Lung (tissue), 11 donors: ENCODE measurements at regions not wholly inside any gene's neighbourhood (a gene's known extent, or its start where the extent isn't known, plus 50 kb on each side); places are given as distances from the start of the nearest gene placed in this dataset.

ENCODE experiments used
- ATAC-seq: fragments of 200-7000 bp; cut with Tn5 transposase; one replicate; pipeline ENCODE4 v1.9.1; 2020; ENCODE audit warnings: moderate number of reproducible peaks; ENCODE audit not compliant: insufficient read depth, low FRiP score
- DNase-seq, 3 donors: peaks; one replicate each; pipeline ENCODE4 v3.0.0-alpha.2; 2013 to 2017
- H3K27ac ChIP-seq, 2 donors: one replicate each; pipeline ENCODE4 v1.5.1; 2013; ENCODE audit warnings: mild to moderate bottlenecking in 2 of 2, moderate library complexity in 2 of 2, control low read depth in 1 of 2, inconsistent platforms in 1 of 2, low read depth in 1 of 2, low read length in 1 of 2
- H3K27me3 ChIP-seq, 3 donors: one replicate each; pipeline ENCODE4 v1.5.1; 2013; ENCODE audit warnings: low read length in 2 of 3; ENCODE audit not compliant: control insufficient read depth in 3 of 3, insufficient read depth in 3 of 3
- H3K36me3 ChIP-seq, 4 donors: one replicate each; pipeline ENCODE4 v1.5.1; 2013; ENCODE audit warnings: low read length in 4 of 4, mild to moderate bottlenecking in 1 of 4, moderate library complexity in 1 of 4; ENCODE audit not compliant: control insufficient read depth in 4 of 4, insufficient read depth in 4 of 4
- H3K4me1 ChIP-seq, 5 donors: one replicate each; pipeline ENCODE4 v1.5.1; 2013; ENCODE audit warnings: low read length in 5 of 5, mild to moderate bottlenecking in 2 of 5, moderate library complexity in 1 of 5; ENCODE audit not compliant: control insufficient read depth in 5 of 5, insufficient read depth in 5 of 5
- H3K4me3 ChIP-seq: one replicate; pipeline ENCODE4 v1.5.1; 2013; ENCODE audit warnings: mild to moderate bottlenecking, control low read depth, moderate library complexity
- H3K9ac ChIP-seq, 2 donors: one replicate each; pipeline ENCODE4 v1.5.1; 2013; ENCODE audit warnings: low read length in 2 of 2, control low read depth in 1 of 2; ENCODE audit not compliant: insufficient read depth in 1 of 2
- H3K9me3 ChIP-seq, 4 donors: one replicate each; pipeline ENCODE4 v1.5.1; 2013; ENCODE audit warnings: low read length in 3 of 4, mild to moderate bottlenecking in 1 of 4, moderate library complexity in 1 of 4; ENCODE audit not compliant: control insufficient read depth in 4 of 4, insufficient read depth in 3 of 4
- WGBS, 2 donors: extraction: QIAGEN DNeasy Blood & Tissue Kit; methylation state at CpG; one replicate each; pipeline ENCODE4 v1.1.7; 2013; 5-methylcytosine and 5-hydroxymethylcytosine counted together
- TF ChIP-seq, protein P1 (sequence below): IDR thresholded peaks from 2 replicates; pipeline ENCODE4 v1.5.1; 2012; ENCODE audit warnings: mild to moderate bottlenecking; ENCODE audit errors: control extremely low read depth, extremely low read depth
- donor health status: control.
- donor health status: control.
- donor health status: Bipolar disorder and iron deficiency.
- donor health status: healthy.
- donor health status: DM: yes; HTN: yes; CAD: no.

GRCh38 chr18:38843291-38843690 is 1277.7 kb upstream of the CELF4 start:
- H3K9me3 ChIP-seq, result no peaks in the 10 kb centered on the region
- no peak for ATAC-seq
- H3K4me3 ChIP-seq, result no peak overlapping the region
- no peaks in the 10 kb centered on the region for H3K36me3 ChIP-seq
- DNase-seq, result peak in 2 of 3 donors; percentile 21 to 25
- peaks cover 0 to 3% (median 0%) of the 10 kb centered on the region in 5 donors for H3K4me1 ChIP-seq
- no peaks in the 10 kb centered on the region for H3K27me3 ChIP-seq
- no peak overlapping the region for H3K9ac ChIP-seq
- 52 to 81% methylated on average over 2 of the region's 2 CpGs for WGBS, 2 donors
- no peak overlapping the region for H3K27ac ChIP-seq
- TF ChIP-seq, protein P1, sequence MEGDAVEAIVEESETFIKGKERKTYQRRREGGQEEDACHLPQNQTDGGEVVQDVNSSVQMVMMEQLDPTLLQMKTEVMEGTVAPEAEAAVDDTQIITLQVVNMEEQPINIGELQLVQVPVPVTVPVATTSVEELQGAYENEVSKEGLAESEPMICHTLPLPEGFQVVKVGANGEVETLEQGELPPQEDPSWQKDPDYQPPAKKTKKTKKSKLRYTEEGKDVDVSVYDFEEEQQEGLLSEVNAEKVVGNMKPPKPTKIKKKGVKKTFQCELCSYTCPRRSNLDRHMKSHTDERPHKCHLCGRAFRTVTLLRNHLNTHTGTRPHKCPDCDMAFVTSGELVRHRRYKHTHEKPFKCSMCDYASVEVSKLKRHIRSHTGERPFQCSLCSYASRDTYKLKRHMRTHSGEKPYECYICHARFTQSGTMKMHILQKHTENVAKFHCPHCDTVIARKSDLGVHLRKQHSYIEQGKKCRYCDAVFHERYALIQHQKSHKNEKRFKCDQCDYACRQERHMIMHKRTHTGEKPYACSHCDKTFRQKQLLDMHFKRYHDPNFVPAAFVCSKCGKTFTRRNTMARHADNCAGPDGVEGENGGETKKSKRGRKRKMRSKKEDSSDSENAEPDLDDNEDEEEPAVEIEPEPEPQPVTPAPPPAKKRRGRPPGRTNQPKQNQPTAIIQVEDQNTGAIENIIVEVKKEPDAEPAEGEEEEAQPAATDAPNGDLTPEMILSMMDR, result no peak

DNA sequence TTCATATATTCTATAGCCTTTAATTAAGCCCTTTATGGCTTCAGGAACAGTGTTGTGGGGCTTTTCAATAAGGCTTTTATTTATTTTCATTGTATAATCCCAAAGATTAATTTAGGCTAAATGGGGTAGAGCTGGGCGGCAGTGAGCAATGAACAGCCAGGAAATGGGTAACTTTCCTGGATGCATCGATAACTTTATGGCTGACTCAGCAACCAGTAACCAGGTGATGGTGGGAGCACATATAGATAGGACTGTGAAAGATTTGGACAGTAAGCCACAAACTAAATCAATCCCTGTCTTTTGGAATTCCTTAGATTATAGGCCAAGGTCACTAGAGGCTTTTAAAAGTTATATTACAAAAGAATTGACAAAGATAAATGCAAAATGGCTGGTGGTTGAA is 1260.6 kb upstream of the CELF4 start:
- H3K4me3 ChIP-seq, result no peak overlapping the region
- TF ChIP-seq, protein P1, result no peak
- DNase-seq (no peak), ATAC-seq (no peak)
- 93 to 98% methylated on average over 2 of the region's 2 CpGs for WGBS, 2 donors
- H3K4me1 ChIP-seq, result no peaks in the 10 kb centered on the region
- no peaks in the 10 kb centered on the region for H3K27me3 ChIP-seq
- H3K36me3 ChIP-seq, result no peaks in the 10 kb centered on the region
- no peak overlapping the region for H3K27ac ChIP-seq
- H3K9me3 ChIP-seq, result no peaks in the 10 kb centered on the region
- no peak overlapping the region for H3K9ac ChIP-seq

DNA sequence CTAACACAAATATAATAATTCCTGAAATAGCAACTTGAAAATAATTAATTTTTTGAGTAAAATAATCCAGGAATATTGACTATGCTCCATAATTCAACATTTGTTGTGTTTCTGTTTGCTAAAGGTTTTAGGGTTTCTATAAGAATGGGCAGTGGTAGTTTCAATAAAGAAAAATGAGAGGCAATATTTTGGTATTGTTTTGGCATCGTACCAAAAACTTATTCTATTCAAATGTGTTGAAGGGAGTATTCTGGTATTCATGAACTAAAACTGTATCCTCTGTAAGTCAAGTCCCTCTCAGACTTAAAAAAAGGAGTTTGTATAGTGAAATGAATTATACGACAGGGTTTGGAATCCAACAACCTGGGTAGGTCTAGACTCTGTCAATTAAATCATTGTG is 1245.6 kb upstream of the CELF4 start:
- H3K9me3 ChIP-seq, result no peaks in the 10 kb centered on the region
- DNase-seq, result no peak
- H3K27me3 ChIP-seq, result no peaks in the 10 kb centered on the region
- H3K27ac ChIP-seq, result no peak overlapping the region
- TF ChIP-seq, protein P1, result no peak
- no peak overlapping the region for H3K9ac ChIP-seq
- H3K36me3 ChIP-seq, result no peaks in the 10 kb centered on the region
- no peaks in the 10 kb centered on the region for H3K4me1 ChIP-seq
- 85 to 91% methylated on average over 2 of the region's 2 CpGs for WGBS, 2 donors
- ATAC-seq, result no peak
- no peak overlapping the region for H3K4me3 ChIP-seq

GRCh38 chr18:38810789-38811188 is 1245.2 kb upstream of the CELF4 start:
- no peak for DNase-seq
- no peak overlapping the region for H3K27ac ChIP-seq
- no peak overlapping the region for H3K9ac ChIP-seq
- TF ChIP-seq, protein P1, result no peak
- no peak overlapping the region for H3K4me3 ChIP-seq
- no peaks in the 10 kb centered on the region for H3K27me3 ChIP-seq
- no peaks in the 10 kb centered on the region for H3K36me3 ChIP-seq
- H3K9me3 ChIP-seq, result no peaks in the 10 kb centered on the region
- no peak for ATAC-seq
- no peaks in the 10 kb centered on the region for H3K4me1 ChIP-seq
- 70 to 82% methylated on average over 4 of the region's 4 CpGs for WGBS, 2 donors
